22Rv1 (cell line): ENCODE measurements at regions not wholly inside any gene's neighbourhood (a gene's known extent, or its start where the extent isn't known, plus 50 kb on each side); places are given as distances from the start of the nearest gene placed in this dataset.

Source experiments
- H3K27ac ChIP-seq: fragments of 450-650 bp; 2 replicates; pipeline ENCODE4 v1.5.1; 2017
- ZFX ChIP-seq: fragments of 450-650 bp; IDR thresholded peaks from 2 replicates; pipeline ENCODE4 v1.6.1; 2017; ENCODE audit warnings: antibody characterized with exemption, borderline replicate concordance
- TF ChIP-seq, protein P1 (sequence below): fragments of 450-650 bp; IDR thresholded peaks from 2 replicates; pipeline ENCODE4 v1.5.1; 2017; ENCODE audit warnings: mild to moderate bottlenecking

DNA sequence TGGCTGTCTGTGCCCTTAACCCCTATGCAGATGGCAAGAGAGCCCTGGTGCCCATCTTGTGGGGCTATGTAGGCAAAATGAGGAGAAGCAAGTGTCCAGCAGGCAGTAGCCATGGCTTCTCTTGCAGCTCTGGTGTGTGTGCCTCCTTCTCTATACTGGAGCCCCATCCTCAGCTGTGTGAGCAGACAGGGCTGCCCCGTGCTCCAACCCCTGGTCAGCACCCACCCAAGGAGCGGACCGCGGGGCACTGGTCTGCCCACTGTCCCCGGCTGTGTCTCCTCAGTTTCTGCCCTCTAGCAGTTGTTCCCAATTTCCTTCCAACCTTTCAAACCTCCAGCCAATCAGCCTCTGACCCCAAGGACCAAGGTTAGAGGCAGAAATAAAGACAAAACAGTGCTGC, 134.9 kb upstream of the GLI2 start:
- TF ChIP-seq ZFX: no peak
- TF ChIP-seq, protein P1, sequence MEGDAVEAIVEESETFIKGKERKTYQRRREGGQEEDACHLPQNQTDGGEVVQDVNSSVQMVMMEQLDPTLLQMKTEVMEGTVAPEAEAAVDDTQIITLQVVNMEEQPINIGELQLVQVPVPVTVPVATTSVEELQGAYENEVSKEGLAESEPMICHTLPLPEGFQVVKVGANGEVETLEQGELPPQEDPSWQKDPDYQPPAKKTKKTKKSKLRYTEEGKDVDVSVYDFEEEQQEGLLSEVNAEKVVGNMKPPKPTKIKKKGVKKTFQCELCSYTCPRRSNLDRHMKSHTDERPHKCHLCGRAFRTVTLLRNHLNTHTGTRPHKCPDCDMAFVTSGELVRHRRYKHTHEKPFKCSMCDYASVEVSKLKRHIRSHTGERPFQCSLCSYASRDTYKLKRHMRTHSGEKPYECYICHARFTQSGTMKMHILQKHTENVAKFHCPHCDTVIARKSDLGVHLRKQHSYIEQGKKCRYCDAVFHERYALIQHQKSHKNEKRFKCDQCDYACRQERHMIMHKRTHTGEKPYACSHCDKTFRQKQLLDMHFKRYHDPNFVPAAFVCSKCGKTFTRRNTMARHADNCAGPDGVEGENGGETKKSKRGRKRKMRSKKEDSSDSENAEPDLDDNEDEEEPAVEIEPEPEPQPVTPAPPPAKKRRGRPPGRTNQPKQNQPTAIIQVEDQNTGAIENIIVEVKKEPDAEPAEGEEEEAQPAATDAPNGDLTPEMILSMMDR: no peak
- H3K27ac ChIP-seq: no peak overlapping the region

DNA sequence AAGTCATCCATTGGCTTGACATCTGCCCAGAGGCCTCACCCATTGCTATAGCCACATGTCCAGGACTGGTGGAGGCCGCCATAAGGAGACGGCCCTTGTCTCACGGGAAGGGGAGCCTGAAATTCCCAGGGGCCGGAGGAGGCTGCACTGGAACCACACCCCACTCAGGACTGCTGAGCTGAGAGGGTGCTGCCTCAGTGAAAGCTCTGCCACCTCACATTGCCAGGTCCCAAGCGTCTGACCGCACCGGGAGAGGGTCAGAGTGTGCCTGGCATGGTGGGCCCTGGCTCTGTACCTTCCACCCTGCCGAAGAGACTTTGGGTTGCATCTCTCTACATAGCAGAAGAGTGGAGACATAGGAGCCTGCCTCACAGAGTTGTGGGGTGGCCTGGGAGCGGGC, 134.1 kb upstream of the GLI2 start:
- H3K27ac ChIP-seq: no peak overlapping the region
- TF ChIP-seq, protein P1: no peak
- TF ChIP-seq ZFX: no peak

DNA sequence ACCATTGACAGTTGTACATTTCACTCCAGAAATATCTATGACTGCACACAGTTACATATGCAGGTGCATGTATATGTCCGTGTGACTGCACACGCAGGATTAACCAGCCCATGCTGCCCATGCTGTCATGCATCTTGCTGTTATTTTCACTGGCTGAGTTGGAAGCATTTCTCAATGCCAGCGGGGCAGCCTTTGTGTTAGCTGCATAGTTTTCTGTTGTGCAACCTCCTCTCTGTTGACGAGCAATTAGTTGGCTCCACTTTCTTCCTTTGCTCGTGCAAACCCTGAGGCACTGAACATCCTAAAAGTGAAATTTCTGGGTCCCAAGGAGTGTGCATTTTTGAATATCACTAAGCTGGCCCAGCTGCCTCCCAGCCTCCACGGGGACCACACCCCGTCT, 133.4 kb upstream of the GLI2 start:
- H3K27ac ChIP-seq: no peak overlapping the region
- TF ChIP-seq ZFX: no peak
- TF ChIP-seq, protein P1: no peak

DNA sequence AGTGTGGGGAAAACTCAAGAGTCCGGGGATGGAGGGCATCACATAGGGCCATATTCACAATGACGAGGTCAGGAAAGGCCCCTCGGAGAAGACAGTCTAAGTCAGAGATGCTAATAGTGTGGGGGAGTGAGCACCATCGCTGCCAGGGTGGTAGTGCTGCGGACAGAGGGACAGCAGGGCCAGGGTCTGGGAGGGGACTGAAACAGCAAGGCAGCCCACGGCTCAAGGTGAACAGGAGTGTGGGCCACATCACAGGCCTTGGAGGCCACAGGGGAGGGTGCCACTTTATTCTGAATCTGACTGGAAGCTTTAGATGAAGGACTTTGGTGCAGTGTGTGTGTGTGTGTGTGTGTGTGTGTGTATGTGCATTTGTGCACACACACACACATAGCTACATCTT, 130.9 kb upstream of the GLI2 start:
- TF ChIP-seq, protein P1: no peak
- TF ChIP-seq ZFX: no peak

DNA sequence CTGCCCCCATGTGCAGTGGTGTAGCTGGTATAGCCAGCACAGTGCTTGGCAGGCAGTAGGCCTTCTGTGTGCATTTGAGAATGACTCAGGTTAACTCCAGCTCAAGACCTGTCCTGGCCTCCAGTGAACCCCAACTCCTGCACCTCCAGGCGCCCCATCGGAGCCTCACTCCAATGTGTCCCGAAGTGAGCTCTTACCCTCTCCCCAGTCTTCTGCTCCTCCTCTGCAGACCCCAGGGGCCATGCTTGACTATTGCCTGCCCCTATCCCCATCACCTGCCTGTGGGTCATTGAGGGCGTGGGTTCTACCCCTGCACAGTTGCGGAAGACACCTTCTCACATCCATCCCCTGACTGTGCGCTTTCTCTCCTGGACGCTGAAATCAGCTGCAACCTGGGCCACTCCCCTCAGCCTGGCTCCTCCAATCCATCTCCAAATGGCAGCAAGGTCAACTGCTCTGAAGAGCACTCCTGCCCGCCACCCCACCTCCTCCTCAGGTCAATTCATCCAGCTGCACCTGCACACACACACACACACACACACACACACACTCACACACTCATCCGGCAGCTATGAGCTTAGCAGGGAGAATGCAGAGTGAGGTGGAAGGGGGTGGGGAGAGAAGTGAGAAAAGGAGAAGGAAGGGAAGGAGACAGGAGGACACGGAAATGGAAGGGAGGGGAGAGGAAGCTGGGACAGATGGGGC, 130.3 kb upstream of the GLI2 start:
- H3K27ac ChIP-seq: no peak overlapping the region

More for the DNA sequence above, 130.9 kb upstream of the GLI2 start:
- no peak overlapping the region for H3K27ac ChIP-seq

DNA sequence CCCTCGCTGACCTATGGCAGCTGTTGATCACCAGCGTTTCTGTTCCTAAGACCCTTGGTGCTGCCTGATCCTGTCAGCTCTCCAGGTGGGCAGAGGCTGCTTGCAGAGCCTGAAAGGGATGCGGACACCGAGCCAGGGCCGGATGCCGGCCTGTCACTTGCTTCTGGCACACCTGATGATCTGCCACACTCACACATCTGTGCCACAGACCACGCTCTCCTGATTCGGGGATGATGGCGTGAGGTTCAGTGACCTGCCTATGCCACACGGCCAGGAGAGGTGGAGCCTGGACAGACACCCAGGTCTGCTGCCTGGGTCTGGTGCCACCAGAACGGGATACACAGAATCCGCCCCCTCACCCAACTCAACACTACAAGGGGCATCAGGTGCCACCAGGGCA, 129.4 kb upstream of the GLI2 start:
- no peak for TF ChIP-seq ZFX
- TF ChIP-seq, protein P1: no peak
- no peak overlapping the region for H3K27ac ChIP-seq

More for the DNA sequence above, 130.3 kb upstream of the GLI2 start:
- TF ChIP-seq, protein P1: no peak
- TF ChIP-seq ZFX: no peak

DNA sequence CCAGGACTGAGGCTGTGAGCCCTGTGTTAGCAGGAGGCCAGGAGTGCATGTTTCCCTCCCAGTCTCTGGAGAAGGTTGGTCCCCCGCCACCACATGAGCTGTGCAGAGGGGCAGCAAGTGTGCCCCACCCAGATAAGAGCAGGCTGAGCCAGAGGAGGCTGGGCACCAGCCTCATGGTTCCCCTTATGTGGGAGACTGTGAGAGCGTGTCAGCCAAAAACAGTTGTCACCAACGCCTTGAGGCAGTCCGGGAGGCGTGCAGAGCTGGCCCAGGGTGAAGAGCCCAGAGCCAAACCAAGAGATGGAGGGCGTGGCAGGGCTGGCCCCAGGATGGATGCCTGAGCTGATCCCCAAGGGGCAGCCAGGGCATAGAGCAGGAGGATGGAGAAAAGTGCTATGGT, 128.7 kb upstream of the GLI2 start:
- no peak overlapping the region for H3K27ac ChIP-seq
- TF ChIP-seq, protein P1: no peak
- TF ChIP-seq ZFX: no peak
